ENCODE measurements at regions not wholly inside any gene's neighbourhood (a gene's known extent, or its start where the extent isn't known, plus 50 kb on each side); places are given as distances from the start of the nearest gene placed in this dataset.

- DNase-seq = no peak
Measured at GRCh38 chr16:18050234-18050633, 286.3 kb downstream of the NPIPA8 start.

- DNase-seq = no peak
Measured at GRCh38 chr16:18049547-18050133, 286.9 kb downstream of the NPIPA8 start.

GRCh38 chr16:18048853-18049546 lies 287.5 kb downstream of the NPIPA8 start:
- DNase-seq = no peak

- DNase-seq = no peak
Measured at GRCh38 chr16:18047761-18048160, 288.8 kb downstream of the NPIPA8 start.

- DNase-seq = no peak
Measured at GRCh38 chr16:18045356-18045755, 291.2 kb downstream of the NPIPA8 start.

- no peak for DNase-seq
Measured at GRCh38 chr16:18041864-18042834, 294.4 kb downstream of the NPIPA8 start.

GRCh38 chr16:18039931-18040330 lies 296.6 kb downstream of the NPIPA8 start:
- DNase-seq = no peak

GRCh38 chr16:18037051-18037450 lies 299.5 kb downstream of the NPIPA8 start:
- no peak for DNase-seq

- DNase-seq = no peak
Measured at GRCh38 chr16:18024611-18025010, 311.9 kb downstream of the NPIPA8 start.

- no peak for DNase-seq
Measured at GRCh38 chr16:18018376-18018775, 318.2 kb downstream of the NPIPA8 start.

GRCh38 chr16:18013863-18014262 lies 322.7 kb downstream of the NPIPA8 start:
- no peak for DNase-seq

GRCh38 chr16:18008356-18008755 lies 328.2 kb downstream of the NPIPA8 start:
- no peak for DNase-seq

- no peak for DNase-seq
Measured at GRCh38 chr16:18003033-18003432, 333.5 kb downstream of the NPIPA8 start.

GRCh38 chr16:17998996-17999395 lies 337.5 kb downstream of the NPIPA8 start:
- DNase-seq = no peak

GRCh38 chr16:17998550-17998949 lies 338.0 kb downstream of the NPIPA8 start:
- DNase-seq = no peak

- DNase-seq = no peak
Measured at GRCh38 chr16:17994027-17994426, 342.5 kb downstream of the NPIPA8 start.

GRCh38 chr16:17992416-17992815 lies 344.1 kb downstream of the NPIPA8 start:
- no peak for DNase-seq

- no peak for DNase-seq
Measured at GRCh38 chr16:17989255-17989654, 347.3 kb downstream of the NPIPA8 start.

GRCh38 chr16:17988839-17989238 lies 347.7 kb downstream of the NPIPA8 start:
- DNase-seq = no peak

- DNase-seq = no peak
Measured at GRCh38 chr16:17986991-17987390, 349.5 kb downstream of the NPIPA8 start.

GRCh38 chr16:17984810-17985209 lies 351.7 kb downstream of the NPIPA8 start:
- DNase-seq = no peak

- DNase-seq = no peak
Measured at GRCh38 chr16:17983847-17984639, 352.5 kb downstream of the NPIPA8 start.

GRCh38 chr16:17983114-17983513 lies 353.4 kb downstream of the NPIPA8 start:
- DNase-seq = no peak
